ENCODE measurements at regions not wholly inside any gene's neighbourhood (a gene's known extent, or its start where the extent isn't known, plus 50 kb on each side); places are given as distances from the start of the nearest gene placed in this dataset.
A peak's percentile ranks its signal among the peaks of the same experiment; 100 is the strongest.

- H3K4me3 ChIP-seq: no peak overlapping the region
- WGBS, 4 donors: 75 to 82% (median 78%) methylated on average over 3 of the region's 3 CpGs
- no peak for DNase-seq
- no peaks in the 10 kb centered on the region for H3K36me3 ChIP-seq
- no peak overlapping the region for H3K27ac ChIP-seq
- H3K4me1 ChIP-seq: peaks cover 0 to 4% (median 0%) of the 10 kb centered on the region in 12 donors
- H3K27me3 ChIP-seq: no peaks in the 10 kb centered on the region
- no peaks in the 10 kb centered on the region for H3K9me3 ChIP-seq
- peak in 1 of 4 donors; percentile 24 for ATAC-seq
- intact Hi-C loops (cut with DNase I): no loop called here
- no peak for TF ChIP-seq POLR2A (IDR thresholded peaks at IDR 0.05)
- TF ChIP-seq, protein P1, sequence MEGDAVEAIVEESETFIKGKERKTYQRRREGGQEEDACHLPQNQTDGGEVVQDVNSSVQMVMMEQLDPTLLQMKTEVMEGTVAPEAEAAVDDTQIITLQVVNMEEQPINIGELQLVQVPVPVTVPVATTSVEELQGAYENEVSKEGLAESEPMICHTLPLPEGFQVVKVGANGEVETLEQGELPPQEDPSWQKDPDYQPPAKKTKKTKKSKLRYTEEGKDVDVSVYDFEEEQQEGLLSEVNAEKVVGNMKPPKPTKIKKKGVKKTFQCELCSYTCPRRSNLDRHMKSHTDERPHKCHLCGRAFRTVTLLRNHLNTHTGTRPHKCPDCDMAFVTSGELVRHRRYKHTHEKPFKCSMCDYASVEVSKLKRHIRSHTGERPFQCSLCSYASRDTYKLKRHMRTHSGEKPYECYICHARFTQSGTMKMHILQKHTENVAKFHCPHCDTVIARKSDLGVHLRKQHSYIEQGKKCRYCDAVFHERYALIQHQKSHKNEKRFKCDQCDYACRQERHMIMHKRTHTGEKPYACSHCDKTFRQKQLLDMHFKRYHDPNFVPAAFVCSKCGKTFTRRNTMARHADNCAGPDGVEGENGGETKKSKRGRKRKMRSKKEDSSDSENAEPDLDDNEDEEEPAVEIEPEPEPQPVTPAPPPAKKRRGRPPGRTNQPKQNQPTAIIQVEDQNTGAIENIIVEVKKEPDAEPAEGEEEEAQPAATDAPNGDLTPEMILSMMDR (IDR thresholded peaks at IDR 0.05): no peak
Measured at GRCh38 chr6:22411376-22412105, 114.7 kb upstream of the PRL start.

DNA sequence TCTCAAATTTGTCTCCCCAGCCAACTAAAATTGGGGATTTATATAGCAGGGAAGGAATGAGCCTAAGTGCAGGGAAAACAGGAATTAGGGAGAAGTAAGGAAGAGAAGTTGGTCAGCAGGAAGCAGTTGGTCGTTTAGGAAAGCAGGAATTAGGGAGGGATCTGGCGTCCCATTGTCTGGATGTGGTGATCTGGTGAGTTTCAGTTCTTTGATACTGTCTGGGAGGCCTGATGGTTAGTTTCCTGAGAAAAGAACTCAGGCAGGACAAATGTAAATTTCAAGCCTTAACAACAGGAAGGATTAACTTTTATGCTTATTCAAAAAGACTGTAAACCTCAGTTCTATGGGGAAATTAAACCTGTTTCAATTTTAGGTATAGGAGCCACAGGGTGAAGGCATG is 116.2 kb upstream of the PRL start:
- intact Hi-C loops (cut with DNase I): no loop called here
- 56 to 73% (median 66%) methylated on average over 2 of the region's 2 CpGs for WGBS, 4 donors

DNA sequence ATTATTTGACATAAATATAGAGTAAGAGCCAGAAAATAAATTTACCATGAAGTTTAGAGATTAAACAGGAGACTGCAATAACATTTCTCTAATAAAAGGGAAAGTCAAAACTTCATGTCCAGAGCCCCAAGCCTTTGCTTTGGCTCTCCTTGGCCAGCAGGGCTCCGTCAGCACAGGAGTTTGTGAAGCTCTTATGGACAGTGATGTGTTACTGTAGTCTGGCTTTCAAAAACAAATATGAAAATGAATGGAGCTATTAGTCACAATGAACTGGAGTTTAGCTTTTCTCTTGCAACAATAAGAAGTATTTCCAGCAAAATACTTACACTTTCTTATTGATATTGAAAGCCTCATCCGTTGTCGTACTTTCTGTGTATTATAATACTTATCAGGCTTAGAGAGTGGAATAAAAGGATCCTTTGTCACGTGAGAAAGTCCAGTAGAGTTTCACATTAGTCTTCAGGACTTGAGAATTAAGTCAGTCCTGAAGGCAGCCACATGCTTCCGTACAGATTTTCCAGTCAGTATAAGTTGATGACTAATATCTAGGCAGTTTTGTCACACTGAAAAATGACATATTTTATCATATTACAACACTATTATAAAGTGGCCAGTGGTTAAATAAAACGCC is 117.0 kb upstream of the PRL start:
- DNase-seq: no peak
- peaks cover 0 to 4% (median 0%) of the 10 kb centered on the region in 12 donors for H3K4me1 ChIP-seq
- H3K9me3 ChIP-seq: peaks cover 0 to 11% (median 6%) of the 10 kb centered on the region in 12 donors
- no peak overlapping the region for H3K4me3 ChIP-seq
- ATAC-seq: no peak
- H3K36me3 ChIP-seq: no peaks in the 10 kb centered on the region
- 79 to 93% (median 86%) methylated on average over 6 of the region's 6 CpGs for WGBS, 4 donors
- intact Hi-C loops (cut with DNase I): no loop called here
- H3K27me3 ChIP-seq: no peaks in the 10 kb centered on the region
- no peak for TF ChIP-seq POLR2A (IDR thresholded peaks at IDR 0.05)
- TF ChIP-seq, protein P1 (IDR thresholded peaks at IDR 0.05): no peak
- no peak overlapping the region for H3K27ac ChIP-seq

More for the DNA sequence above, 116.2 kb upstream of the PRL start:
- ATAC-seq: no peak
- no peak for DNase-seq
- Histone ChIP-seq H3K4me3 (no peak overlapping the region), H3K27ac (no peak overlapping the region), H3K27me3 (no peaks in the 10 kb centered on the region), H3K4me1 (peaks cover 0 to 4% (median 0%) of the 10 kb centered on the region in 12 donors), H3K36me3 (no peaks in the 10 kb centered on the region), H3K9me3 (peaks cover 0 to 3% (median 0%) of the 10 kb centered on the region in 12 donors)
- TF ChIP-seq, protein P1 (IDR thresholded peaks at IDR 0.05): no peak
- TF ChIP-seq POLR2A (IDR thresholded peaks at IDR 0.05): no peak

DNA sequence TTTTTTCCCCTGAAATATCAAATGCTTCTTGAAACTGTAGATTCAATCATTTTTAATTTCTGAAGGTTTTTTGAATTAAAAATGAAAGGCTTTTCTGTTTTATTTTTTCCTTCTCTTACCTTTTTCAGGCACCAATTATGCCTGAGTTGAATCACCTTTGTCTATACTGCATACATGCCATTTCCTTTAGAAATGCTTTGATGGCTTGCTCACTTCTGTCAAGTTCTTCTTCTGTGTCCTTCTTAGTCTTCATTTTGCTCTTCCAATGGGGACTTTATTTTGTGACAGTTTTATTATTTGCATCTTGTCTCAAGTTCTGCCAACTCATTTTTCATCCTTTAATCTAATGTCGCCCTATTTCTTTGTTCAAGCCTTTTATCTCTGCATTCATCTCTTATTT is 121.9 kb upstream of the PRL start:
- Histone ChIP-seq H3K27ac (no peak overlapping the region), H3K4me3 (no peak overlapping the region), H3K4me1 (no peaks in the 10 kb centered on the region), H3K27me3 (no peaks in the 10 kb centered on the region), H3K9me3 (peaks cover 0 to 29% (median 14%) of the 10 kb centered on the region in 12 donors), H3K36me3 (no peaks in the 10 kb centered on the region)
- intact Hi-C loops (cut with DNase I): no loop called here
- no peak for ATAC-seq
- WGBS, 4 donors: 64 to 72% (median 71%) methylated on average over 1 of the region's 1 CpG
- TF ChIP-seq POLR2A (IDR thresholded peaks at IDR 0.05): no peak
- TF ChIP-seq, protein P1 (IDR thresholded peaks at IDR 0.05): no peak
- no peak for DNase-seq
